T-cell (primary cell): ENCODE measurements at regions not wholly inside any gene's neighbourhood (a gene's known extent, or its start where the extent isn't known, plus 50 kb on each side); places are given as distances from the start of the nearest gene placed in this dataset.

ENCODE experiments used
- ATAC-seq, 4 experiments: fragments of 200-7000 bp in 3 of 4; fragments of 150-1000 bp in 1 of 4; cut with Tn5 transposase; replicated peaks in 1 of 4; 1 replicate in 3 of 4; 2 replicates in 1 of 4; pipeline ENCODE4 v1.10.0; 2021; ENCODE audit warnings: moderate library complexity in 3 of 4, mild to moderate bottlenecking in 2 of 4, moderate number of reproducible peaks in 1 of 4
- CTCF ChIA-PET, 2 donors: fragments of 300-600 bp; sonication (Branson Sonifier 250); formaldehyde crosslinking; loops; one replicate each; lab custom pipeline; 2022; ENCODE audit warnings: antibody characterized with exemption in 2 of 2; lab: Charles Lee
- POLR2A ChIA-PET, 2 donors: fragments of 300-600 bp; sonication (Branson Sonifier 250); formaldehyde crosslinking; loops; one replicate each; lab custom pipeline; 2022; ENCODE audit warnings: antibody characterized with exemption in 2 of 2; lab: Charles Lee
- DNase-seq, 35 experiments: peaks; one replicate each; pipeline versions ENCODE4 v3.0.0 to v3.0.0-alpha.2; 2013 to 2023
- H3K27ac ChIP-seq: one replicate; pipeline ENCODE4 v1.5.1; 2013; ENCODE audit warnings: low read length
- H3K27me3 ChIP-seq, 2 experiments: replicated peaks in 1 of 2; 1 replicate in 1 of 2; 2 replicates in 1 of 2; pipeline versions ENCODE4 v1.6.1 to v1.7.0; 2013; ENCODE audit warnings: low read length in 1 of 2, mixed read lengths in 1 of 2; ENCODE audit not compliant: control insufficient read depth in 2 of 2, insufficient read depth in 2 of 2; ENCODE audit errors: extremely low read depth in 1 of 2
- H3K36me3 ChIP-seq, 2 donors: 1 replicate in 1 of 2; 2 replicates in 1 of 2; pipeline versions ENCODE4 v1.6.1 to v1.7.0; 2013; ENCODE audit warnings: low read length in 1 of 2; ENCODE audit not compliant: control insufficient read depth in 2 of 2, insufficient read depth in 1 of 2; ENCODE audit errors: extremely low read depth in 1 of 2
- H3K4me1 ChIP-seq, 2 experiments: 1 replicate in 1 of 2; 2 replicates in 1 of 2; pipeline versions ENCODE4 v1.6.1 to v1.7.0; 2013; ENCODE audit warnings: low read length in 2 of 2, mixed read lengths in 1 of 2; ENCODE audit not compliant: insufficient read depth in 2 of 2, control insufficient read depth in 1 of 2; ENCODE audit errors: extremely low read depth in 1 of 2
- H3K4me3 ChIP-seq, 2 donors: 1 replicate in 1 of 2; 2 replicates in 1 of 2; pipeline versions ENCODE4 v1.5.1 to v1.7.0; 2013; ENCODE audit warnings: mild to moderate bottlenecking in 2 of 2, low read length in 1 of 2, moderate library complexity in 1 of 2; ENCODE audit not compliant: control insufficient read depth in 1 of 2; ENCODE audit errors: extremely low read depth in 1 of 2
- H3K9me3 ChIP-seq: 2 replicates; pipeline ENCODE4 v1.7.0; 2013
- H3K27ac Mint-ChIP-seq, 2 donors: one replicate each; pipeline ENCODE4 v1.8.0; 2020 to 2021; ENCODE audit warnings: mild to moderate bottlenecking in 2 of 2, mixed read lengths in 2 of 2
- H3K27me3 Mint-ChIP-seq, 2 donors: one replicate each; pipeline ENCODE4 v1.8.0; 2021 to 2022; ENCODE audit warnings: mixed read lengths in 2 of 2
- H3K36me3 Mint-ChIP-seq: one replicate; pipeline ENCODE4 v1.8.0; 2021; ENCODE audit warnings: mixed read lengths
- H3K4me1 Mint-ChIP-seq, 3 donors: one replicate each; pipeline ENCODE4 v1.8.0; 2020 to 2022; ENCODE audit warnings: mixed read lengths in 3 of 3, mild to moderate bottlenecking in 1 of 3
- H3K4me3 Mint-ChIP-seq, 3 donors: one replicate each; pipeline ENCODE4 v1.8.0; 2020 to 2022; ENCODE audit warnings: mild to moderate bottlenecking in 3 of 3, mixed read lengths in 3 of 3, moderate library complexity in 3 of 3
- H3K9me3 Mint-ChIP-seq, 3 donors: one replicate each; pipeline ENCODE4 v1.8.0; 2020 to 2022; ENCODE audit warnings: mixed read lengths in 3 of 3
- WGBS: methylation state at CpG from one replicate; pipeline ENCODE4 v1.1.5; 2013; ENCODE audit warnings: missing lambda C conversion rate; ENCODE audit not compliant: insufficient coverage; 5-methylcytosine and 5-hydroxymethylcytosine counted together

- CTCF ChIA-PET = no interaction called here
- Histone ChIP-seq H3K27ac (no peak overlapping the region), H3K4me1 (no peaks in the 10 kb centered on the region), H3K4me3 (no peak overlapping the region), H3K36me3 (no peaks in the 10 kb centered on the region), H3K9me3 (no peaks in the 10 kb centered on the region), H3K27me3 (no peaks in the 10 kb centered on the region)
- Mint-ChIP-seq H3K4me3 (no peak overlapping the region), H3K36me3 (no peaks in the 10 kb centered on the region), H3K27me3 (no peaks in the 10 kb centered on the region), H3K27ac (no peak overlapping the region), H3K9me3 (peaks cover 10 to 19% (median 19%) of the 10 kb centered on the region in 3 donors), H3K4me1 (no peaks in the 10 kb centered on the region)
- DNase-seq (no peak), ATAC-seq (no peak)
- POLR2A ChIA-PET = no interaction called here
- 81% methylated on average over 2 of the region's 2 CpGs for WGBS
These were observed 172.3 kb upstream of the CDH6 start for GRCh38 chr5:31021181-31021624.

DNA sequence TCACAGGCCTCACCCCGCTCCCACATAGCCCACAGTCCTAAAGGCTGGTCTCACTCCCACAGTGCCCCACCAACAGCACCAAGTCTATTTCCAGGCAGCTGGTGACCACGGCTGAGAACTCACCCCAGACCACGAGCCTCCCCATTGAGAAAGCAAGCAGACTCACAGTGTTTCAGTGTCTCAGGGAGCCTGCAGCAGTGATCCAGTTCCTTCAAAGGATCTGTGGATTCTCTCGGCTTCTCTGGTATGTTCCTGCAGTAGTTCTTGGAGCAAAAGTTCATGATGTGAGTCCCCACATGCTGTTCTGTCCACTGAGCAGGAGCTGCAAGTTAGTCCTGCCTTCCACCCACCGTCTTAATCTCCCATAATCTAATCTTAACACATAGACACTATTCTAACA, 185.3 kb upstream of the CDH6 start:
- Histone ChIP-seq H3K27ac (no peak overlapping the region), H3K9me3 (no peaks in the 10 kb centered on the region), H3K36me3 (no peaks in the 10 kb centered on the region), H3K4me3 (no peak overlapping the region), H3K4me1 (no peaks in the 10 kb centered on the region), H3K27me3 (no peaks in the 10 kb centered on the region)
- no peaks in the 10 kb centered on the region for H3K27me3 Mint-ChIP-seq
- POLR2A ChIA-PET = no interaction called here
- CTCF ChIA-PET = no interaction called here
- no peak for ATAC-seq
- H3K9me3 Mint-ChIP-seq = peaks cover 10 to 48% (median 38%) of the 10 kb centered on the region in 3 donors
- DNase-seq = no peak
- no peak overlapping the region for H3K4me3 Mint-ChIP-seq
- no peaks in the 10 kb centered on the region for H3K4me1 Mint-ChIP-seq
- WGBS = 82% methylated on average over 5 of the region's 5 CpGs
- no peaks in the 10 kb centered on the region for H3K36me3 Mint-ChIP-seq
- H3K27ac Mint-ChIP-seq = no peak overlapping the region

DNA sequence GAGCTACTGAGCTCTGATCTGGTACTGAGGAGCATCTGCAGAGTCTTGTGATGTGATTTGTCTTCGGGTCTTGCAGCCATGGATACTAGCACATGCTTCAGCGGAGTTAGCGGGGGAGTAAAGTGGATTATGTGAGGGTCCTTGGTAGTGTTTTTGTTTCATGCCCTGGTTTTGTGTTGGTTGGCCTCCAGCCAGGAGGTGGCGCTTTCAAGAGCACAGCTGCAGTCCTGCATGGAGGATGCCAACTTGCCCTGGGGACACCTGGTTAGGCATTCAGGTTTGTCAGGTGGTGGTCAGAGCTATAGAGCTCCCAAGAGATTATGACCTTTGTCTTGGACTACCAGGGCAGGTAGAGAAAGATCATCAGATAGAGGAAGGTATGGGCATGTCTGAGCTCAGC, 185.8 kb upstream of the CDH6 start:
- Histone ChIP-seq H3K27me3 (no peaks in the 10 kb centered on the region), H3K4me3 (no peak overlapping the region), H3K4me1 (no peaks in the 10 kb centered on the region), H3K36me3 (no peaks in the 10 kb centered on the region), H3K27ac (no peak overlapping the region), H3K9me3 (no peaks in the 10 kb centered on the region)
- no peaks in the 10 kb centered on the region for H3K27me3 Mint-ChIP-seq
- no peak overlapping the region for H3K4me3 Mint-ChIP-seq
- ChIA-PET POLR2A (no interaction called here), CTCF (no interaction called here)
- H3K9me3 Mint-ChIP-seq = peaks cover 10 to 48% (median 38%) of the 10 kb centered on the region in 3 donors
- H3K36me3 Mint-ChIP-seq = no peaks in the 10 kb centered on the region
- ATAC-seq (no peak), DNase-seq (no peak)
- H3K4me1 Mint-ChIP-seq = no peaks in the 10 kb centered on the region
- WGBS = 92% methylated on average over 4 of the region's 4 CpGs
- H3K27ac Mint-ChIP-seq = no peak overlapping the region

DNA sequence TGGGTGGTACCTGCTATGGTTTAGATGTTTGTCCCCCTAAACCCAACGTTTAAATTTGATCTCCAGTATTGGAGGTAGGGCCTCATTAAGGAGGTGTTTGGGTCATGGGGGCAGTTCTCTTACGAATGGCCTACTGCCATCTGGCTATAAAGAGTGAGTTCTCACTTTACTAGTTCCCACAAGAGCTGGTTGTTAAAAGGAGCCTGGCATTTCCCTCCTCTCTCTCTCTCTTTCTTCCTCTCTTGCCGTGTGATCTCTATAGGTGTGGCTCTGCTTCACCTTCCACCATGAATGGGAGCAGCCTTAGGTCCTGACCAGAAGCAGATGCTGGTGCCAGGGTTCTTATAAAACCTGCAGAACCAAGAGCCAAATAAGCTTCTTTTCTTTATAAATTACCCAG, 193.2 kb upstream of the CDH6 start:
- H3K4me1 ChIP-seq = no peaks in the 10 kb centered on the region
- ChIA-PET POLR2A (no interaction called here), CTCF (no interaction called here)
- no peaks in the 10 kb centered on the region for H3K36me3 ChIP-seq
- H3K27ac ChIP-seq = no peak overlapping the region
- DNase-seq (no peak), ATAC-seq (no peak)
- Mint-ChIP-seq H3K4me1 (no peaks in the 10 kb centered on the region), H3K4me3 (no peak overlapping the region), H3K36me3 (no peaks in the 10 kb centered on the region), H3K27ac (no peak overlapping the region), H3K9me3 (peaks cover 8 to 27% (median 13%) of the 10 kb centered on the region in 3 donors), H3K27me3 (no peaks in the 10 kb centered on the region)
- no peaks in the 10 kb centered on the region for H3K27me3 ChIP-seq
- H3K4me3 ChIP-seq = no peak overlapping the region
- 83% methylated on average over 1 of the region's 3 CpGs for WGBS
- no peaks in the 10 kb centered on the region for H3K9me3 ChIP-seq

- H3K4me1 ChIP-seq = no peaks in the 10 kb centered on the region
- Mint-ChIP-seq H3K27ac (no peak overlapping the region), H3K4me3 (no peak overlapping the region), H3K27me3 (no peaks in the 10 kb centered on the region), H3K4me1 (no peaks in the 10 kb centered on the region), H3K36me3 (no peaks in the 10 kb centered on the region), H3K9me3 (peaks cover 4 to 17% (median 8%) of the 10 kb centered on the region in 3 donors)
- POLR2A ChIA-PET = no interaction called here
- CTCF ChIA-PET = no interaction called here
- ATAC-seq = no peak
- no peaks in the 10 kb centered on the region for H3K27me3 ChIP-seq
- no peaks in the 10 kb centered on the region for H3K36me3 ChIP-seq
- no peak for DNase-seq
- WGBS = no CpG with 5 or more reads among the region's 1 CpG
- H3K27ac ChIP-seq = no peak overlapping the region
- H3K9me3 ChIP-seq = no peaks in the 10 kb centered on the region
- H3K4me3 ChIP-seq = no peak overlapping the region
These were observed 195.8 kb upstream of the CDH6 start for GRCh38 chr5:30997681-30998080.

DNA sequence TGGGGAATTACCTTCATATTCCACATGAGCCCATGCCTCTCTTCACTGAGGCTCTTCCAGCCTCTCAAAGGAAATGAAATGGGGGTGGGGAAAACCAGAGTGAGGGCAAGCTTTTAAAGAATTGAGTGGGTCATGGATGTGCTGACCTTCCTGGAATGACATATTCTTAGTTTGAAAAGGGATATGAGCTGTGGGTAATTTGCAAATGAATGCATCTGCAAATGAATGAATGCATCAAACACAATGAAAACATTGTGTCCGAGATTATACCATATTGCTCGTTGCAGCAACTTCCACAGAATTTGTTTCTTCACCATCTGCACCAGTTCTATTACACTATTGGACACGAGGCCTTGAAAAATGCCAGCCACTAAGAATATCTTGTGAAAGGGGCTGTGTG, 198.6 kb upstream of the CDH6 start:
- H3K4me3 Mint-ChIP-seq = no peak overlapping the region
- no peak for ATAC-seq
- no peaks in the 10 kb centered on the region for H3K36me3 ChIP-seq
- H3K4me1 ChIP-seq = no peaks in the 10 kb centered on the region
- no peak overlapping the region for H3K27ac ChIP-seq
- ChIA-PET POLR2A (no interaction called here), CTCF (no interaction called here)
- H3K27ac Mint-ChIP-seq = no peak overlapping the region
- no peak for DNase-seq
- H3K9me3 Mint-ChIP-seq = peaks cover 4 to 19% (median 10%) of the 10 kb centered on the region in 3 donors
- WGBS = no CpG with 5 or more reads among the region's 3 CpGs
- no peaks in the 10 kb centered on the region for H3K9me3 ChIP-seq
- no peaks in the 10 kb centered on the region for H3K27me3 ChIP-seq
- no peaks in the 10 kb centered on the region for H3K4me1 Mint-ChIP-seq
- H3K4me3 ChIP-seq = no peak overlapping the region
- H3K36me3 Mint-ChIP-seq = no peaks in the 10 kb centered on the region
- H3K27me3 Mint-ChIP-seq = no peaks in the 10 kb centered on the region

GRCh38 chr5:30994176-30994575, 199.3 kb upstream of the CDH6 start:
- H3K9me3 ChIP-seq = no peaks in the 10 kb centered on the region
- WGBS = no CpG with 5 or more reads among the region's 4 CpGs
- DNase-seq (no peak), ATAC-seq (no peak)
- H3K4me1 ChIP-seq = no peaks in the 10 kb centered on the region
- H3K36me3 ChIP-seq = no peaks in the 10 kb centered on the region
- no peak overlapping the region for H3K4me3 ChIP-seq
- Mint-ChIP-seq H3K27ac (no peak overlapping the region), H3K36me3 (no peaks in the 10 kb centered on the region), H3K4me3 (no peak overlapping the region), H3K27me3 (no peaks in the 10 kb centered on the region), H3K4me1 (no peaks in the 10 kb centered on the region), H3K9me3 (peaks cover 0 to 24% (median 12%) of the 10 kb centered on the region in 3 donors)
- no peaks in the 10 kb centered on the region for H3K27me3 ChIP-seq
- POLR2A ChIA-PET = no interaction called here
- H3K27ac ChIP-seq = no peak overlapping the region
- CTCF ChIA-PET = no interaction called here
